ENCODE measurements at regions not wholly inside any gene's neighbourhood (a gene's known extent, or its start where the extent isn't known, plus 50 kb on each side); places are given as distances from the start of the nearest gene placed in this dataset.

DNA sequence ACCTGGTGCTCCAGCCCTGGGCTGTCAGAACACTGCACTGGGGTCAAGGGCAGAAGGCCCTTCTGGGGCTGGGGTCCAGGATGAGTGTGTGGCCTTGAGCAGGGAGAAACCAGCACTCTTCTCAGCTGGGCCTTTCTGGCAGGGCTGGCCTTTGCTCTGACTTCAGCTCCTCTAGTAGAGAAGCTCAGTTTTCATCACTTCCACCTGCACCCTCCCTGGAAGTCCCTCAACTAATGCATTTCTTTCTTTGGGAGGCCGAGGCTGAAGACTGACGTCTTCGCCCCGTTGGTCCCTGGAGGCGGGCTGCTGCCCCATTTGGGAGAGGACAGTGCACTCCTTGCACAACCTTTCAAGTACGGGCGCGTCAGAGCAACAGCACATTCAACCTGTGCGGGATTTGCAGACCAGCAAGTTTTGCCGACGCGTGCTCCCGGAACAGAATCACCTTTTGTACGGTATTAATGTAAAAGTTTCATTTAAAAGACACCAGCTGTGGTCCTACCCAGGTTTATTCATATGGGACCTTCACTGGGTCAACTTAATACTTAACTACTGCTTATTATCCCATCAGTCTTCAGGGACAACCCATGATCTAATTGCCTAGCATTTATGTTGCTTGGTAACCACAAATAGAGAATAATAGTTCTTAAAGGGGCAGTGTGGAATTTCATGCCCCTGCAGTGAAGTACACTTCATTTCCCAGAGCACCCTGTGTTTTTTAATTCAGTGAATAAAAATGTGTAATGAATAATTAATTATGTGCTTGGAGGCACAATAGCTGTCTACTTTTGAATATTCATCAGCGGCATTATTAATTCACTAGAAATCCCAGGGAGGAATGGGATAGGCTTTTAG, 134.8 kb upstream of the VRK1 start:
- Histone ChIP-seq H3K36me3 (ENCODE audit: control insufficient read depth, insufficient read depth, low read length) (no peaks in the 10 kb centered on the region), H3K4me1 (ENCODE audit: control insufficient read depth, insufficient read depth, low read length) (0 out of 2 replicates have a peak, but pooled peaks cover 1% of the 10 kb centered on the region), H3K4me3 (ENCODE audit: low read length) (no peak overlapping the region), H3K9me3 (ENCODE audit: control insufficient read depth, insufficient read depth, low read length) (no peaks in the 10 kb centered on the region; the same call in 1 of the 2 replicates), H3K27ac (ENCODE audit: low read length) (no peak overlapping the region), H3K27me3 (ENCODE audit: control insufficient read depth, insufficient read depth, low read length) (no peaks in the 10 kb centered on the region)
- no peak for DNase-seq (ENCODE audit: low read depth, low spot score)
- no CpG with 5 or more reads among the region's 15 CpGs for WGBS (ENCODE audit: insufficient coverage, insufficient read length)

DNA sequence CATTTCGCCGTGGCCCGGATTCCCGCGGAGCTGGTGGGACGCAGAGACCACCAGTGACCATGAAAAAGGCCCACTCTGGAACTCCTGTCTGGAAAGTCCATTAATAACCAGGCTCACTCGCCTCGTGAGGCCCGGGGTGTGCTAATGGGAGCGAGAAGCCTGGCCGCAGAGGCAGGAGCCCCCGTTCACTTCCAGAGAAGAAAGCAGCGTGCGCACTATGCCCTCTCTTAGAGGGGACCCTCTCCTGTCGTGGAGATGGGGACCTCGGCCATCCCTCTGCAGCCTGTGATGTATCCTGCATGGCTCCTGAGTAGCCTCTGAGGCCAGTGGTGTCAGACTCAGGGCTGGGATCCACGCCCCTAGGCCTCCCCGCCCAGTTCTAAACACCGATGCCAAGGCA, 134.1 kb upstream of the VRK1 start:
- Histone ChIP-seq H3K36me3 (ENCODE audit: control insufficient read depth, insufficient read depth, low read length) (no peaks in the 10 kb centered on the region), H3K4me1 (ENCODE audit: control insufficient read depth, insufficient read depth, low read length) (0 out of 2 replicates have a peak, but pooled peaks cover 1% of the 10 kb centered on the region), H3K4me3 (ENCODE audit: low read length) (no peak overlapping the region), H3K27me3 (ENCODE audit: control insufficient read depth, insufficient read depth, low read length) (no peaks in the 10 kb centered on the region), H3K9me3 (ENCODE audit: control insufficient read depth, insufficient read depth, low read length) (no peaks in the 10 kb centered on the region; the same call in 1 of the 2 replicates), H3K27ac (ENCODE audit: low read length) (no peak overlapping the region)
- WGBS (ENCODE audit: insufficient coverage, insufficient read length): no CpG with 5 or more reads among the region's 19 CpGs
- no peak for DNase-seq (ENCODE audit: low read depth, low spot score)

DNA sequence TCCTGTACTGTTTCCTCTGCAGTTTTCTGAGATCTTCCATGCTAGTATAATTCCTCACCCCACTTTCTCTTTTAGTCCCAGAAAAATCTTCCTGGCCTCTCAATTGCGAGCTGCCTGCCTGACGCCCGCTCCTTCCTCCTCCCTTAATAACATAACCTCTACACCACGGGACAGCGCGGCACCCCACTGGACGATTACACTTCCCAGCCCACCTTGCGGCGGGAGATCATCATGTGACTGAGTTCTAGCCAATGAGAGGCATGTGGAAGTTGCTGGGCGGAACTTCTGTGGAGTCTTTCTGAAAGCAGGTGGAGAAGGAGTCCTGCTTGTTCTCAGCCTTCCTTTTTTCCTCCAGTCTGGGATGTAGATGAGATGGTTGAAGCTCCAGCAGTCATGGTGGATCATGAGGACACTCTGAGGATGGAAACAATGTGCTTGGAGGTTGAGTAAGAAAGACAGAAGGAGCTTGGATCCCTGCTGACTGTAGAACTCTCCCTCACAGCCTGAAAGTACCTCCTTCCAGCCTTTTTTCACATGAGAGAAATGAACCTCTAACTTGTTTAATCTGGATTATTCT, 133.6 kb upstream of the VRK1 start:
- Histone ChIP-seq H3K9me3 (ENCODE audit: control insufficient read depth, insufficient read depth, low read length) (no peaks in the 10 kb centered on the region; the same call in 1 of the 2 replicates), H3K27me3 (ENCODE audit: control insufficient read depth, insufficient read depth, low read length) (no peaks in the 10 kb centered on the region), H3K4me3 (ENCODE audit: low read length) (no peak overlapping the region)

DNA sequence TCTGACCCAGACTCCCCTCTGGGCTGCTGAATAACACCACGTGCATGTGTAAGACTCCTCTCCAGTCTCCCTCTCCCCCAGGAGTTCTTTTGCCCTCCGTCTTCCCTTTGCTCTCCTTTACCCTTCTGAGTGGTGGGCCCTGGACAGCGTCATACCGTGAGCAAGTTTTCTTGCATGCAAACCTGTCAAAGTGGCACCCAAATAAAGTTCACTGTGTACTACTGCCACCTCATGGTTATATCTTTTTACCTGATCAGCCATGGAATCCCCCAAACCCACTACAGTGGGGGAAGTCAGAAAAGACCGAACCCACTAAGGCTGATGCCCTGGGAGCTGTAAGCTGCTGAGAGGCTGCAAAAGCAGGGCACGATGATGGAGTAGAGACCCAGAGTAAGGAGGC, 131.1 kb upstream of the VRK1 start:
- no CpG with 5 or more reads among the region's 6 CpGs for WGBS (ENCODE audit: insufficient coverage, insufficient read length)
- DNase-seq (ENCODE audit: low read depth, low spot score): no peak
- Histone ChIP-seq H3K27me3 (ENCODE audit: control insufficient read depth, insufficient read depth, low read length) (no peaks in the 10 kb centered on the region), H3K9me3 (ENCODE audit: control insufficient read depth, insufficient read depth, low read length) (no peaks in the 10 kb centered on the region; the same call in 1 of the 2 replicates), H3K4me3 (ENCODE audit: low read length) (no peak overlapping the region), H3K27ac (ENCODE audit: low read length) (no peak overlapping the region), H3K4me1 (ENCODE audit: control insufficient read depth, insufficient read depth, low read length) (no peaks in the 10 kb centered on the region), H3K36me3 (ENCODE audit: control insufficient read depth, insufficient read depth, low read length) (no peaks in the 10 kb centered on the region)

More for the DNA sequence above, 133.6 kb upstream of the VRK1 start:
- DNase-seq (ENCODE audit: low read depth, low spot score): no peak
- Histone ChIP-seq H3K27ac (ENCODE audit: low read length) (no peak overlapping the region), H3K4me1 (ENCODE audit: control insufficient read depth, insufficient read depth, low read length) (0 out of 2 replicates have a peak, but pooled peaks cover 1% of the 10 kb centered on the region), H3K36me3 (ENCODE audit: control insufficient read depth, insufficient read depth, low read length) (no peaks in the 10 kb centered on the region)
- WGBS (ENCODE audit: insufficient coverage, insufficient read length): no CpG with 5 or more reads among the region's 10 CpGs

DNA sequence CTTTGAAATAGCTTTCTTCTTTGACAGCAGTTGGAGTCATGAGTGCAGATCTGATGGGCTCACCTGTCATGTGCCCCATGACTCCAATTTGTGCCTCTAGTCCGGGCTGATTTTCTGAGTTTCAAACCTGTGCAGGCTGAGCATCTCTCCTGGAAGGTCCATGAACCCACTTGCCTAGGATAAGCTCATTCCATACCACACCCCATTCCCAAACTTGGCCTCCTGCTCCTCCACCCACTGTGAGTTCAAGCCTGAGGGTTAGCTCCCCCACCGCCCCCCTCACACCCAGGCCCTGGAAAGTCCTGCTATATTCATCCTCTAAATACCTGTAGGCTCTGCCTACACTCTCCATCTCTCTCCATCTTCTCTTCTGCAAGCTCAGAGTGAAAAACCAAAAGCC, 126.8 kb upstream of the VRK1 start:
- Histone ChIP-seq H3K4me3 (ENCODE audit: low read length) (no peak overlapping the region), H3K27ac (ENCODE audit: low read length) (no peak overlapping the region), H3K9me3 (ENCODE audit: control insufficient read depth, insufficient read depth, low read length) (no peaks in the 10 kb centered on the region), H3K27me3 (ENCODE audit: control insufficient read depth, insufficient read depth, low read length) (no peaks in the 10 kb centered on the region), H3K4me1 (ENCODE audit: control insufficient read depth, insufficient read depth, low read length) (no peaks in the 10 kb centered on the region), H3K36me3 (ENCODE audit: control insufficient read depth, insufficient read depth, low read length) (no peaks in the 10 kb centered on the region)
- no CpG with 5 or more reads among the region's 2 CpGs for WGBS (ENCODE audit: insufficient coverage, insufficient read length)
- DNase-seq (ENCODE audit: low read depth, low spot score): no peak

DNA sequence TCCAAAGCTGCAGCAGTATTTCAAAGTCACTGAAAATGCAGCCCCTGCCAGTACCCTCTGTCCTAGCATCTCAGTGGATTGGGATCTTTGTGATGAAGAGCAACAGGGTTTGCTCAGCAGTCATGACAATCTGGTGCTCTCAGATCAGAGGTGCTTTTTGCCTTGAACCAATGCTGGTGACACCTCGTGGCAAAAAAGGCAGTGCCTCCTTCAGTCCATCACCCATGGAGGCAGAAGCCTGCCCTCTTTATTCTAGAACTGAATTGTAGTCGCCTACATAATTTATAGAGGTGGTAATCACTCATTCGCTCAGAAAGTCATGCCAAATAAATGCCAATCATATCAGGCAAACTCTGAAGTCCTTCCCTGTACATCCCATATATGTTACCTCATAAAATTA, 126.0 kb upstream of the VRK1 start:
- Histone ChIP-seq H3K36me3 (ENCODE audit: control insufficient read depth, insufficient read depth, low read length) (no peaks in the 10 kb centered on the region), H3K27ac (ENCODE audit: low read length) (no peak overlapping the region), H3K9me3 (ENCODE audit: control insufficient read depth, insufficient read depth, low read length) (no peaks in the 10 kb centered on the region), H3K4me1 (ENCODE audit: control insufficient read depth, insufficient read depth, low read length) (no peaks in the 10 kb centered on the region), H3K4me3 (ENCODE audit: low read length) (no peak overlapping the region), H3K27me3 (ENCODE audit: control insufficient read depth, insufficient read depth, low read length) (no peaks in the 10 kb centered on the region)
- no CpG with 5 or more reads among the region's 3 CpGs for WGBS (ENCODE audit: insufficient coverage, insufficient read length)
- no peak for DNase-seq (ENCODE audit: low read depth, low spot score)

DNA sequence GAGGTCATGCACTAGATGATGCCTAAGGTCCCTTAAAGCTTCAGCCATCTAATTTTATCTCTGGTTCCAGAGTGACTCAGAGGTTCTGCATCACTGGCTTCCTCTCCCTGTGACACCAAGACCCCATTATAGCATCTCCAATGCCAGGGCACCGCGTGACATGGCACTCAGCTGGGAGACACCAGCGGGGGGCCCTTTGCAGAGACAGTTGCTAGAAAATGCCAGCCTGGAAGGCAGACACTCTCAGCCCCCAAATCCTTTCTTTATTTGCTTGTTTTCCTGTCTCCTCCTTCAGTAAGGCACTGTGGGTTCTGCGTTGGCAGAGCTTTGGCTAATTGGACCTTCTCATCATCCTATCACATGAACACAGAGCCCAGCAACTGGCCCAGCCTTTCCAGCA, 123.5 kb upstream of the VRK1 start:
- no CpG with 5 or more reads among the region's 4 CpGs for WGBS (ENCODE audit: insufficient coverage, insufficient read length)
- no peaks in the 10 kb centered on the region for H3K27me3 ChIP-seq (ENCODE audit: control insufficient read depth, insufficient read depth, low read length)
- no peak for DNase-seq (ENCODE audit: low read depth, low spot score)
- H3K4me1 ChIP-seq (ENCODE audit: control insufficient read depth, insufficient read depth, low read length): no peaks in the 10 kb centered on the region
- H3K9me3 ChIP-seq (ENCODE audit: control insufficient read depth, insufficient read depth, low read length): no peaks in the 10 kb centered on the region
- H3K4me3 ChIP-seq (ENCODE audit: low read length): no peak overlapping the region
- H3K36me3 ChIP-seq (ENCODE audit: control insufficient read depth, insufficient read depth, low read length): no peaks in the 10 kb centered on the region
- no peak overlapping the region for H3K27ac ChIP-seq (ENCODE audit: low read length)

DNA sequence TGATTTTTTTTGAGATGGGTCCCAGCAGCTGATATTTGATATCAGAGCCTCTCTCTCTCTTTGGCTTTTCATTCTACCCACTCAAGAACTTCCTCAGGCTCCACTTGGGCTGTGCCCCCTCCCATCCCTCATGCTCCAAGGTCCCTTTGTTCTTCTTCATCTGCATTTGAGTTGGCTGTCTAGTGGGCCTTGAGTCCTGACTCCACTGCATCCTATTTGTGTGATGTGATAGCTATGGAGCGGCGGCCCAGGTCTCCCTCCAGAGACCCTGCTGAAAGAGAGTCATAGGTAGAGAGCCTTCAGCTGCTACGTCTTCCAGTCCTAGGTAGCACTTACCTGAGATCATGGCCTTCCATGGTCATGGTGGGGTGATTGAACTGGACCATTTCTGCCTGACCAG, 123.1 kb upstream of the VRK1 start:
- no peak overlapping the region for H3K27ac ChIP-seq (ENCODE audit: low read length)
- no peaks in the 10 kb centered on the region for H3K4me1 ChIP-seq (ENCODE audit: control insufficient read depth, insufficient read depth, low read length)
- no peak for DNase-seq (ENCODE audit: low read depth, low spot score)
- no CpG with 5 or more reads among the region's 3 CpGs for WGBS (ENCODE audit: insufficient coverage, insufficient read length)
- H3K36me3 ChIP-seq (ENCODE audit: control insufficient read depth, insufficient read depth, low read length): no peaks in the 10 kb centered on the region
- no peaks in the 10 kb centered on the region for H3K9me3 ChIP-seq (ENCODE audit: control insufficient read depth, insufficient read depth, low read length)
- no peaks in the 10 kb centered on the region for H3K27me3 ChIP-seq (ENCODE audit: control insufficient read depth, insufficient read depth, low read length)
- no peak overlapping the region for H3K4me3 ChIP-seq (ENCODE audit: low read length)

DNA sequence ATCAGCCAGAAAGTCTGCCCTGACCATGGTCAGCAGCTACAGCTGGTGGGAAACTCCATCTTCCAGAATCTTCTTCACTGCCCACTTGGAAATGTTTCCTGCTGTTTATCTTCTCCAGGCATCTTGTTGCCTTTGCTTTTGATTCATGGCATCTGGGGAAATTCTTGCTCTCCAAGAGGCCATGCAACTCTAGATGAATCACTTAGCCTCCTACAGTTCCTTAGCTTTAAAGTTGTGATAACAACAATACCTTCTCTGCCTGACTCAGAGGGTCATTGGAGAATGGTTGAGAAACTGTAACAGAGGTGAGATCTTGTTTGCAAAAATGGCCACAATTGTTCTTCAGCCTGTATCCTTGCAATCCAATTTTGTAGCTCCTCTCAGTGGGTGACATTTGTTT, 121.0 kb upstream of the VRK1 start:
- no peak overlapping the region for H3K4me3 ChIP-seq (ENCODE audit: low read length)
- no peak overlapping the region for H3K27ac ChIP-seq (ENCODE audit: low read length)
- no peak for DNase-seq (ENCODE audit: low read depth, low spot score)
- no peaks in the 10 kb centered on the region for H3K9me3 ChIP-seq (ENCODE audit: control insufficient read depth, insufficient read depth, low read length)
- H3K36me3 ChIP-seq (ENCODE audit: control insufficient read depth, insufficient read depth, low read length): no peaks in the 10 kb centered on the region
- no peaks in the 10 kb centered on the region; the same call in 1 of the 2 replicates for H3K27me3 ChIP-seq (ENCODE audit: control insufficient read depth, insufficient read depth, low read length)
- no peaks in the 10 kb centered on the region for H3K4me1 ChIP-seq (ENCODE audit: control insufficient read depth, insufficient read depth, low read length)

DNA sequence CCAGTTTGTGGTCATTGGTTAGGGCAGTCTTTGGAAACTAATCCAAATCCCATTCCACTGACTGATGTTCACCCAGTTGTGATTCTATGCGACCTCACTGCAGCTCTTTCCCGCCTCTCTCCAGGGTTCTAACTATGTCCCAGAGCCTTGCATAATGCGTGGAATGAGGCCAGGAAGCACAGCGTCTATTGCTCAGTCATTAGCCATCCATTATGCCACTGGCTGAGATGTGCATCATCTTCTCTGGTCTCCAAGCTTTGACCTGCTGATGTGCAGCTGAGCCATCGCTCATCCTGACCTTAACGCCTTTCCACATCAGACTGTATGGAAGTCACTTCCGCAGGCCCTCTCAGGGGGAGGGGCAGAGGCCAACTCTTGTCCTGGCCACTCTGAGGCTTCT, 115.4 kb upstream of the VRK1 start:
- Histone ChIP-seq H3K4me1 (ENCODE audit: control insufficient read depth, insufficient read depth, low read length) (no peaks in the 10 kb centered on the region), H3K27ac (ENCODE audit: low read length) (no peak overlapping the region), H3K4me3 (ENCODE audit: low read length) (no peak overlapping the region), H3K27me3 (ENCODE audit: control insufficient read depth, insufficient read depth, low read length) (no peaks in the 10 kb centered on the region; the same call in 1 of the 2 replicates), H3K36me3 (ENCODE audit: control insufficient read depth, insufficient read depth, low read length) (no peaks in the 10 kb centered on the region), H3K9me3 (ENCODE audit: control insufficient read depth, insufficient read depth, low read length) (no peaks in the 10 kb centered on the region)
- no CpG with 5 or more reads among the region's 7 CpGs for WGBS (ENCODE audit: insufficient coverage, insufficient read length)
- DNase-seq (ENCODE audit: low read depth, low spot score): no peak
